Esophagus squamous epithelium (tissue), 4 donors: ENCODE measurements at regions not wholly inside any gene's neighbourhood (a gene's known extent, or its start where the extent isn't known, plus 50 kb on each side); places are given as distances from the start of the nearest gene placed in this dataset.

Experiments
- POLR2A ChIP-seq, 4 donors: fragments of 450-650 bp; IDR thresholded peaks; one replicate each; pipeline ENCODE4 v1.6.1; 2017; ENCODE audit warnings: antibody characterized with exemption in 4 of 4, mild to moderate bottlenecking in 4 of 4, moderate library complexity in 3 of 4
- TF ChIP-seq, protein P1 (sequence below), 6 experiments: fragments of 450-650 bp in 4 of 6; fragments of 200-600 bp in 2 of 6; sonication (generic) in 2 of 6; IDR thresholded peaks; one replicate each; pipeline ENCODE4 v1.5.1; 2016 to 2019; ENCODE audit warnings: antibody characterized with exemption in 6 of 6, mild to moderate bottlenecking in 4 of 6, moderate library complexity in 4 of 6

DNA sequence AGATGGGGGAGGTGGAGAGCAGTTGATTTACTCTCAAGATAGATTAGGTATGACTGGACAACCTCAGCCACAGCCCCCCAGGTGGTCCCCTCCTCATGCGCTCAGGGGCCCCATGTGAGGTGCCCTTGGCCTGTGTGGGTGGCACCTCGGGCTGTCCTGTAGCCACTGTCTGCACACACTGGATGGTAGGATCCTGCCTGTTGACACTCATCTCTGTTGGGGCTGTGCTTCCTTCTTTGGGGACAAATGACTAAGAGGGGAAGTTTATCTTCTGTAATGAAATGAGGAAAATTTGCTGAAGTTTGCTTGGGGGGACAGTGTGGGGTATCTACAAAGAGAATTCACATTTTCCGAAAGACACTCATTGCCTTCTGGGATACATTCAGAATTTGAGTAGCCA, 53.6 kb upstream of the ANTXRL start:
- TF ChIP-seq, protein P1, sequence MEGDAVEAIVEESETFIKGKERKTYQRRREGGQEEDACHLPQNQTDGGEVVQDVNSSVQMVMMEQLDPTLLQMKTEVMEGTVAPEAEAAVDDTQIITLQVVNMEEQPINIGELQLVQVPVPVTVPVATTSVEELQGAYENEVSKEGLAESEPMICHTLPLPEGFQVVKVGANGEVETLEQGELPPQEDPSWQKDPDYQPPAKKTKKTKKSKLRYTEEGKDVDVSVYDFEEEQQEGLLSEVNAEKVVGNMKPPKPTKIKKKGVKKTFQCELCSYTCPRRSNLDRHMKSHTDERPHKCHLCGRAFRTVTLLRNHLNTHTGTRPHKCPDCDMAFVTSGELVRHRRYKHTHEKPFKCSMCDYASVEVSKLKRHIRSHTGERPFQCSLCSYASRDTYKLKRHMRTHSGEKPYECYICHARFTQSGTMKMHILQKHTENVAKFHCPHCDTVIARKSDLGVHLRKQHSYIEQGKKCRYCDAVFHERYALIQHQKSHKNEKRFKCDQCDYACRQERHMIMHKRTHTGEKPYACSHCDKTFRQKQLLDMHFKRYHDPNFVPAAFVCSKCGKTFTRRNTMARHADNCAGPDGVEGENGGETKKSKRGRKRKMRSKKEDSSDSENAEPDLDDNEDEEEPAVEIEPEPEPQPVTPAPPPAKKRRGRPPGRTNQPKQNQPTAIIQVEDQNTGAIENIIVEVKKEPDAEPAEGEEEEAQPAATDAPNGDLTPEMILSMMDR (IDR thresholded peaks at IDR 0.05): no peak
- no peak for TF ChIP-seq POLR2A (IDR thresholded peaks at IDR 0.05)
